HEK293 (cell line): ENCODE measurements at regions not wholly inside any gene's neighbourhood (a gene's known extent, or its start where the extent isn't known, plus 50 kb on each side); places are given as distances from the start of the nearest gene placed in this dataset.

Experiments
- CTCF ChIA-PET: fragments of 350-600 bp; formaldehyde crosslinking; extraction: SDS; loops from one replicate; lab custom pipeline; 2021; ENCODE audit warnings: antibody characterized with exemption; lab: Yijun Ruan, JAX
- POLR2A ChIA-PET: fragments of 300-600 bp; formaldehyde crosslinking; extraction: SDS; loops from one replicate; lab custom pipeline; 2020; ENCODE audit warnings: antibody characterized with exemption, inconsistent platforms; lab: Yijun Ruan, JAX
- H3K27ac ChIP-seq: fragments of 200-500 bp; sonication (Bioruptor generic); 2 replicates; pipeline ENCODE4 v1.5.1; 2014; ENCODE audit warnings: low read depth, low read length, control low read depth, inconsistent platforms; ENCODE audit errors: extremely low read depth
- H3K36me3 ChIP-seq, 2 experiments: fragments of 200-500 bp in 1 of 2; sonication (Bioruptor generic) in 1 of 2; 1 replicate in 1 of 2; 2 replicates in 1 of 2; pipeline ENCODE4 v1.5.1; 2014 to 2017; ENCODE audit warnings: inconsistent platforms in 2 of 2, low read length in 2 of 2; ENCODE audit not compliant: control insufficient read depth in 2 of 2, insufficient read depth in 1 of 2
- H3K4me1 ChIP-seq: fragments of 200-500 bp; sonication (Bioruptor generic); 2 replicates; pipeline ENCODE4 v1.5.1; 2014; ENCODE audit warnings: mild to moderate bottlenecking, low read length, inconsistent platforms; ENCODE audit not compliant: control insufficient read depth, insufficient read depth
- H3K4me3 ChIP-seq: 2 replicates; pipeline ENCODE4 v1.5.1; 2011; ENCODE audit warnings: low read depth, mild to moderate bottlenecking, control low read depth, low read length, moderate library complexity
- H3K9me3 ChIP-seq: fragments of 200-500 bp; sonication (Bioruptor generic); 2 replicates; pipeline ENCODE4 v1.5.1; 2014; ENCODE audit warnings: low read depth, low read length, inconsistent platforms; ENCODE audit not compliant: control insufficient read depth, insufficient read depth
- SP3 ChIP-seq: fragments of 450-650 bp; formaldehyde crosslinking; IDR thresholded peaks from 2 replicates; pipeline ENCODE4 v1.5.1; 2016; ENCODE audit warnings: missing biosample characterization, missing genetic modification characterization
- ZBTB17 ChIP-seq: fragments of 450-650 bp; formaldehyde crosslinking; IDR thresholded peaks from 2 replicates; pipeline ENCODE4 v1.5.1; 2016; ENCODE audit warnings: missing biosample characterization, missing genetic modification characterization
- ZNF2 ChIP-seq: fragments of 450-650 bp; formaldehyde crosslinking; IDR thresholded peaks from 2 replicates; pipeline ENCODE4 v1.5.1; 2016; ENCODE audit warnings: missing biosample characterization, missing genetic modification characterization
- ZNF214 ChIP-seq: fragments of 450-650 bp; formaldehyde crosslinking; IDR thresholded peaks from 2 replicates; pipeline ENCODE4 v1.5.1; 2017; ENCODE audit warnings: missing biosample characterization, mild to moderate bottlenecking, missing genetic modification characterization, borderline replicate concordance
- ZNF248 ChIP-seq: fragments of 450-650 bp; formaldehyde crosslinking; IDR thresholded peaks from 2 replicates; pipeline ENCODE4 v1.5.1; 2017; ENCODE audit warnings: missing biosample characterization, missing genetic modification characterization
- ZNF391 ChIP-seq: fragments of 450-650 bp; formaldehyde crosslinking; IDR thresholded peaks from 2 replicates; pipeline ENCODE4 v1.5.1; 2016; ENCODE audit warnings: low read depth, missing biosample characterization, missing genetic modification characterization, borderline replicate concordance
- ZNF416 ChIP-seq: fragments of 450-650 bp; formaldehyde crosslinking; IDR thresholded peaks from 2 replicates; pipeline ENCODE4 v1.5.1; 2016; ENCODE audit warnings: missing biosample characterization, missing genetic modification characterization
- ZNF433 ChIP-seq: fragments of 450-650 bp; formaldehyde crosslinking; IDR thresholded peaks from 2 replicates; pipeline ENCODE4 v1.5.1; 2016; ENCODE audit warnings: missing biosample characterization, missing genetic modification characterization, low read depth
- ZNF518A ChIP-seq: fragments of 450-650 bp; formaldehyde crosslinking; conservative IDR thresholded peaks from 2 replicates; pipeline ENCODE4 v1.5.1; 2016; ENCODE audit warnings: low read depth, missing biosample characterization, missing genetic modification characterization
- ZNF549 ChIP-seq: fragments of 450-650 bp; IDR thresholded peaks from 2 replicates; pipeline ENCODE4 v1.5.1; 2018; ENCODE audit warnings: missing biosample characterization, missing genetic modification characterization, mild to moderate bottlenecking, inconsistent platforms, moderate library complexity
- ZNF561 ChIP-seq: fragments of 450-650 bp; IDR thresholded peaks from 2 replicates; pipeline ENCODE4 v1.5.1; 2018; ENCODE audit warnings: missing biosample characterization, missing genetic modification characterization, borderline replicate concordance
- ZNF677 ChIP-seq: fragments of 450-650 bp; IDR thresholded peaks from 2 replicates; pipeline ENCODE4 v1.5.0; 2018; ENCODE audit warnings: missing biosample characterization, mild to moderate bottlenecking, missing genetic modification characterization, moderate library complexity
- ZNF692 ChIP-seq: fragments of 450-650 bp; formaldehyde crosslinking; IDR thresholded peaks from 2 replicates; pipeline ENCODE4 v1.5.1; 2016; ENCODE audit warnings: missing biosample characterization, missing genetic modification characterization
- ZNF777 ChIP-seq: fragments of 450-650 bp; formaldehyde crosslinking; IDR thresholded peaks from 2 replicates; pipeline ENCODE4 v1.5.1; 2017; ENCODE audit warnings: missing biosample characterization, missing genetic modification characterization, borderline replicate concordance
- ZNF837 ChIP-seq: fragments of 450-650 bp; formaldehyde crosslinking; IDR thresholded peaks from 2 replicates; pipeline ENCODE4 v1.5.1; 2016; ENCODE audit warnings: missing biosample characterization, missing genetic modification characterization
- TF ChIP-seq, protein P1 (sequence below): fragments of 450-650 bp; formaldehyde crosslinking; conservative IDR thresholded peaks from 2 replicates; pipeline ENCODE4 v1.5.1; 2016; ENCODE audit warnings: low read depth, missing biosample characterization, missing genetic modification characterization

DNA sequence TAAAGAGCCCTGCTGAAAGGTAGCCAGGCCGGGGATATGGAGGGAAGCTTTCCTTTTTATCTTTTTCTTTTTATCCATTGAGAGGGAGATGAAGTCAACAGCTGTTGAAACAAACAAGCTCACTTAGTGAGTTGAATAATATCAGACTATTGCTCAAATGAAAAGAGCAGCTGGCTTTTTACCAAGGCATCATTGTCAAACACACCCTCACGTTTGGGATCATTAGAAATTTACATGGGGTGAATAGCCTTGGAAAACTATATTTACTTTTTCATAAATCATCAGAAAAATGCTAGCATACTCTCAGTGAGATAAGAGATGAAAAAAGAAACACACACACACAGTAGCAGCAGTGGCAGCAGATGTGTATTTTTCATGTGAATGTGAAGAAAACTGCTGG is 71.5 kb upstream of the HNMT start (continued):
- TF ChIP-seq ZNF518A (tag by site-specific recombination): no peak
- no peak for TF ChIP-seq ZNF433 (tag by site-specific recombination)
- TF ChIP-seq, all 188 proteins: peak for 0

- TF ChIP-seq SP3 (tag by site-specific recombination) (no peak), ZNF248 (tag by site-specific recombination) (no peak), ZNF214 (tag by site-specific recombination) (no peak), ZNF777 (no peak), ZNF837 (no peak), ZNF416 (tag by site-specific recombination) (no peak), ZNF677 (tag by site-specific recombination) (no peak), ZNF549 (tag by site-specific recombination) (no peak), ZBTB17 (no peak), ZNF561 (no peak)
- TF ChIP-seq, protein P1, sequence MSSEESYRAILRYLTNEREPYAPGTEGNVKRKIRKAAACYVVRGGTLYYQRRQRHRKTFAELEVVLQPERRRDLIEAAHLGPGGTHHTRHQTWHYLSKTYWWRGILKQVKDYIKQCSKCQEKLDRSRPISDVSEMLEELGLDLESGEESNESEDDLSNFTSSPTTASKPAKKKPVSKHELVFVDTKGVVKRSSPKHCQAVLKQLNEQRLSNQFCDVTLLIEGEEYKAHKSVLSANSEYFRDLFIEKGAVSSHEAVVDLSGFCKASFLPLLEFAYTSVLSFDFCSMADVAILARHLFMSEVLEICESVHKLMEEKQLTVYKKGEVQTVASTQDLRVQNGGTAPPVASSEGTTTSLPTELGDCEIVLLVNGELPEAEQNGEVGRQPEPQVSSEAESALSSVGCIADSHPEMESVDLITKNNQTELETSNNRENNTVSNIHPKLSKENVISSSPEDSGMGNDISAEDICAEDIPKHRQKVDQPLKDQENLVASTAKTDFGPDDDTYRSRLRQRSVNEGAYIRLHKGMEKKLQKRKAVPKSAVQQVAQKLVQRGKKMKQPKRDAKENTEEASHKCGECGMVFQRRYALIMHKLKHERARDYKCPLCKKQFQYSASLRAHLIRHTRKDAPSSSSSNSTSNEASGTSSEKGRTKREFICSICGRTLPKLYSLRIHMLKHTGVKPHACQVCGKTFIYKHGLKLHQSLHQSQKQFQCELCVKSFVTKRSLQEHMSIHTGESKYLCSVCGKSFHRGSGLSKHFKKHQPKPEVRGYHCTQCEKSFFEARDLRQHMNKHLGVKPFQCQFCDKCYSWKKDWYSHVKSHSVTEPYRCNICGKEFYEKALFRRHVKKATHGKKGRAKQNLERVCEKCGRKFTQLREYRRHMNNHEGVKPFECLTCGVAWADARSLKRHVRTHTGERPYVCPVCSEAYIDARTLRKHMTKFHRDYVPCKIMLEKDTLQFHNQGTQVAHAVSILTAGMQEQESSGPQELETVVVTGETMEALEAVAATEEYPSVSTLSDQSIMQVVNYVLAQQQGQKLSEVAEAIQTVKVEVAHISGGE (tag by site-specific recombination): no peak
- H3K36me3 ChIP-seq: no peaks in the 10 kb centered on the region
- H3K4me3 ChIP-seq: no peak overlapping the region
- no peaks in the 10 kb centered on the region for H3K4me1 ChIP-seq
- POLR2A ChIA-PET: interaction anchor here (0.6 kb wide), 1 partner anchor 1894 kb away, joined by 3 read pairs; no protein-coding TSS in a partner anchor
- CTCF ChIA-PET: no interaction called here
- H3K9me3 ChIP-seq: no peaks in the 10 kb centered on the region
- no peak overlapping the region for H3K27ac ChIP-seq
These were observed 71.1 kb upstream of the HNMT start for GRCh38 chr2:137893145-137893544.

GRCh38 chr2:137896467-137896866 is 67.8 kb upstream of the HNMT start:
- Histone ChIP-seq H3K9me3 (no peaks in the 10 kb centered on the region), H3K4me1 (no peaks in the 10 kb centered on the region), H3K27ac (no peak overlapping the region), H3K36me3 (no peaks in the 10 kb centered on the region), H3K4me3 (no peak overlapping the region)
- TF ChIP-seq ZNF391 (tag by site-specific recombination) (no peak), ZNF2 (tag by site-specific recombination) (no peak), ZNF248 (tag by site-specific recombination) (no peak), ZNF692 (tag by site-specific recombination) (no peak)
- POLR2A ChIA-PET: no interaction called here
- CTCF ChIA-PET: interaction anchor here (0.6 kb wide), 2 partner anchors 8 to 1026 kb away, joined by 3 read pairs; no protein-coding TSS in a partner anchor
